Esophagus muscularis mucosa (tissue), 4 donors: ENCODE measurements at regions not wholly inside any gene's neighbourhood (a gene's known extent, or its start where the extent isn't known, plus 50 kb on each side); places are given as distances from the start of the nearest gene placed in this dataset.

Experiments used
- DNase-seq: peaks from one replicate; pipeline ENCODE4 v3.0.0-alpha.2; 2017; ENCODE audit errors: extremely low spot score
- H3K27ac ChIP-seq, 4 donors: fragments of 200-600 bp; sonication (generic); replicated peaks in 1 of 4; 1 replicate in 3 of 4; 2 replicates in 1 of 4; pipeline ENCODE4 v1.5.1; 2016 to 2019; ENCODE audit warnings: mild to moderate bottlenecking in 1 of 4
- H3K27me3 ChIP-seq, 4 donors: fragments of 200-600 bp; sonication (generic); one replicate each; pipeline versions ENCODE4 v1.5.1 to v1.6.0; 2016 to 2019
- H3K36me3 ChIP-seq, 4 donors: fragments of 200-600 bp; sonication (generic); one replicate each; pipeline ENCODE4 v1.5.1; 2016 to 2019
- H3K4me1 ChIP-seq, 4 donors: fragments of 200-600 bp; sonication (generic); one replicate each; pipeline ENCODE4 v1.5.1; 2016 to 2019
- H3K4me3 ChIP-seq, 4 donors: fragments of 200-600 bp; sonication (generic); 1 replicate in 2 of 4; 2 replicates in 2 of 4; pipeline ENCODE4 v1.5.1; 2016 to 2019; ENCODE audit warnings: mild to moderate bottlenecking in 4 of 4, moderate library complexity in 1 of 4
- H3K9me3 ChIP-seq, 4 donors: fragments of 200-600 bp; sonication (generic); 1 replicate in 3 of 4; 2 replicates in 1 of 4; pipeline ENCODE4 v1.5.1; 2016 to 2019
- EP300 ChIP-seq: sonication (generic); formaldehyde crosslinking; IDR thresholded peaks from one replicate; pipeline ENCODE4 v1.6.1; 2017; ENCODE audit warnings: antibody characterized with exemption
- POLR2A ChIP-seq: fragments of 450-650 bp; IDR thresholded peaks from one replicate; pipeline ENCODE4 v1.6.1; 2017; ENCODE audit warnings: antibody characterized with exemption, moderate library complexity, mild to moderate bottlenecking, low read depth
- POLR2AphosphoS5 ChIP-seq, 2 donors: sonication (generic); formaldehyde crosslinking; IDR thresholded peaks; one replicate each; pipeline ENCODE4 v1.6.1; 2017; ENCODE audit warnings: antibody characterized with exemption in 2 of 2
- WGBS: methylation state at CpG from one replicate; pipeline ENCODE4 v1.1.5; 2018; 5-methylcytosine and 5-hydroxymethylcytosine counted together
- intact Hi-C: fragments of 100-400 bp; cut with DNase I; formaldehyde crosslinking; loops from one replicate; pipeline ENCODE4 v1.15.1; 2023
- TF ChIP-seq, protein P1 (sequence below), 3 experiments: fragments of 200-600 bp in 2 of 3; fragments of 450-650 bp in 1 of 3; sonication (generic) in 2 of 3; IDR thresholded peaks; one replicate each; pipeline ENCODE4 v1.5.1; 2017 to 2019; ENCODE audit warnings: antibody characterized with exemption in 3 of 3, mild to moderate bottlenecking in 2 of 3, moderate library complexity in 1 of 3

DNA sequence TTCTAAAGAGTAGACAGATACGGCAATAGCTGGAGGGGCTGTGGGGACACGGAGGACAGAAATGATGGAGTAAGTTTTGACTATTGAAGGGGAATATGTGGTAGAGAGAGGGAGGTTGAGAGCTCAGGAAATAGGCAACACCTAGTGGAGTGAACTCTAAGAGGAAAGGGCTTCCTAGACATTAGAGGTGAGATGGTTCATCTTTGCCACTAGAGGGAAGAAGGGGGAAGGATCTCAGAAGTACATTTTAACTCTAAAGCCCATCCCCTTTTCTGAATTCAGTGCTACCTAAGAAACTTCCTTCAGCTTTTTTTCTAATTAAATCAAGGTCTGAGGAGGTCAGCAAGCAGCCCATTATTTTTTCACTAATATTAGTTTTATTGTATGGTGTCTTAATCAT is 689.4 kb upstream of the MAP3K7 start:
- DNase-seq = no peak
- no peak for TF ChIP-seq POLR2A
- no peak for TF ChIP-seq EP300
- TF ChIP-seq POLR2AphosphoS5 (IDR thresholded peaks at IDR 0.05) = no peak
- TF ChIP-seq, protein P1, sequence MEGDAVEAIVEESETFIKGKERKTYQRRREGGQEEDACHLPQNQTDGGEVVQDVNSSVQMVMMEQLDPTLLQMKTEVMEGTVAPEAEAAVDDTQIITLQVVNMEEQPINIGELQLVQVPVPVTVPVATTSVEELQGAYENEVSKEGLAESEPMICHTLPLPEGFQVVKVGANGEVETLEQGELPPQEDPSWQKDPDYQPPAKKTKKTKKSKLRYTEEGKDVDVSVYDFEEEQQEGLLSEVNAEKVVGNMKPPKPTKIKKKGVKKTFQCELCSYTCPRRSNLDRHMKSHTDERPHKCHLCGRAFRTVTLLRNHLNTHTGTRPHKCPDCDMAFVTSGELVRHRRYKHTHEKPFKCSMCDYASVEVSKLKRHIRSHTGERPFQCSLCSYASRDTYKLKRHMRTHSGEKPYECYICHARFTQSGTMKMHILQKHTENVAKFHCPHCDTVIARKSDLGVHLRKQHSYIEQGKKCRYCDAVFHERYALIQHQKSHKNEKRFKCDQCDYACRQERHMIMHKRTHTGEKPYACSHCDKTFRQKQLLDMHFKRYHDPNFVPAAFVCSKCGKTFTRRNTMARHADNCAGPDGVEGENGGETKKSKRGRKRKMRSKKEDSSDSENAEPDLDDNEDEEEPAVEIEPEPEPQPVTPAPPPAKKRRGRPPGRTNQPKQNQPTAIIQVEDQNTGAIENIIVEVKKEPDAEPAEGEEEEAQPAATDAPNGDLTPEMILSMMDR (IDR thresholded peaks at IDR 0.05) = no peak
- Histone ChIP-seq H3K9me3 (no peaks in the 10 kb centered on the region), H3K4me1 (no peaks in the 10 kb centered on the region), H3K27me3 (no peaks in the 10 kb centered on the region), H3K36me3 (no peaks in the 10 kb centered on the region), H3K4me3 (no peak overlapping the region), H3K27ac (no peak overlapping the region)
- intact Hi-C loops = no loop called here
- 61% methylated on average over 2 of the region's 2 CpGs for WGBS

DNA sequence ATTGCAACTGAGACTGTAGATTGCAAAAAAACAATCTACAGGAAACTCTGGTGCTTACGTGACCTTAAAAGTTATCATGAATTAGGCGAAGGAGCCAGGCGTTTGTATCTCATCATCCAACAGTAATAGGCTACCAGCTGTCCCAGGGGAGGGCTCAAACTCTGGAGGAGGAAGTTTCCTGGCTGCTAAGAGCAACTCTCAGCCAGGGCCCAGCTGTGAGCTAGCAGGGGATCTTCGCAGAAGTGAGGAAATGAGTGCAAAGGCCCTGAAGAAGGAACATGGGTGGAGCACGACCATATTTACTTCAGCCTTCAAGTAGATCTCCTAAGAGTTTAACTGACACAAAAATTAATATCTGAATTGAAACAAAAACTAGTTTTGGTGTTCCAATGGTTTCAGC is 686.9 kb upstream of the MAP3K7 start:
- no peak for DNase-seq
- TF ChIP-seq EP300 (no peak), POLR2A (no peak), POLR2AphosphoS5 (IDR thresholded peaks at IDR 0.05) (no peak)
- TF ChIP-seq, protein P1 (IDR thresholded peaks at IDR 0.05) = no peak
- 61% methylated on average over 5 of the region's 5 CpGs for WGBS
- H3K36me3 ChIP-seq = no peaks in the 10 kb centered on the region
- H3K27me3 ChIP-seq = no peaks in the 10 kb centered on the region
- intact Hi-C loops = no loop called here
- H3K9me3 ChIP-seq = no peaks in the 10 kb centered on the region
- no peak overlapping the region for H3K27ac ChIP-seq
- no peak overlapping the region for H3K4me3 ChIP-seq
- no peaks in the 10 kb centered on the region for H3K4me1 ChIP-seq

DNA sequence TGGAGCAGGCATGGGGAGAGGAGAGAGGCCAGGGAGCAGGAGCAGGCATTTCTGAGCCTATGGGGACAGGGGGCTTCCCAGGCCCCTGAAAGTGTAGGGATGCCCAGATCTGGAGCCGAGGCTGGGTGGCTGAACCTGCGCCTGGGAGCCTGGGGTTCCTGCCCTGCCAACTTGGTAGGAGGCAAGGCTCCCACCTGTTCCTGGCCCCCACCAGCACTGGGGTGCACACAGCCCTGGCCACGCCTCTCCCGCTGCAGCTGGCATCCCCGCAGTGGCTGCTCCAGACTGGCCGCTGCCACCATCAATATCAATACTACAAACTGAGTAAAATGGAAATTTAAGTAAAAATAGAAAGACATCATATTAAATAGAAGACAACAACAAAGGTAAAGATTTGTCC is 684.9 kb upstream of the MAP3K7 start:
- WGBS = 96% methylated on average over 4 of the region's 6 CpGs
- Histone ChIP-seq H3K9me3 (no peaks in the 10 kb centered on the region), H3K4me3 (no peak overlapping the region), H3K36me3 (no peaks in the 10 kb centered on the region), H3K27me3 (no peaks in the 10 kb centered on the region), H3K4me1 (no peaks in the 10 kb centered on the region), H3K27ac (no peak overlapping the region)
- DNase-seq = no peak
- intact Hi-C loops = no loop called here
- TF ChIP-seq POLR2AphosphoS5 (IDR thresholded peaks at IDR 0.05) (no peak), POLR2A (no peak), EP300 (no peak)
- TF ChIP-seq, protein P1 (IDR thresholded peaks at IDR 0.05) = no peak

DNA sequence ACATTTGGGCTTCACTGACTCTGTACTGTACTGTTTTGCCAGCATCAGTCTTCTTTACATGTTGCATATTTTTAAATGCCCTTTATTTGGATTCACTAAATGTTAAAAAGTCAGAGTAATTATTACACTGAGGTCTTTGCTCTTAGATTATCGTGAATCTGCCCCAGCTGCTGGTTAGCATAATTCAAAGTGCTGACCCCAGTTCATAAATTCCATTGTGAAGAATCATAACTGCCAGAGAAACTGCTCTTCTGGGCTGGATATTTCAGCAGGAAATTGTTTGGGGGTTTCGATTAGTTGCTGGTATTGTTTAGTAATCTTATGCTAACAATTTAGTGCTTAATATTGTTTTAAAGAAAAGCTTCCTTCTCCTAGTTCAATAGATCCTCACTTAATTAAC is 682.1 kb upstream of the MAP3K7 start:
- no peak for DNase-seq
- H3K4me1 ChIP-seq = no peaks in the 10 kb centered on the region
- intact Hi-C loops = no loop called here
- H3K9me3 ChIP-seq = no peaks in the 10 kb centered on the region
- no peaks in the 10 kb centered on the region for H3K36me3 ChIP-seq
- TF ChIP-seq POLR2AphosphoS5 (IDR thresholded peaks at IDR 0.05) = no peak
- no peak for TF ChIP-seq POLR2A
- TF ChIP-seq, protein P1 (IDR thresholded peaks at IDR 0.05) = no peak
- no peak for TF ChIP-seq EP300
- no peak overlapping the region for H3K27ac ChIP-seq
- 51% methylated on average over 2 of the region's 2 CpGs for whole genome bisulfite sequencing
- H3K27me3 ChIP-seq = no peaks in the 10 kb centered on the region
- H3K4me3 ChIP-seq = no peak overlapping the region

DNA sequence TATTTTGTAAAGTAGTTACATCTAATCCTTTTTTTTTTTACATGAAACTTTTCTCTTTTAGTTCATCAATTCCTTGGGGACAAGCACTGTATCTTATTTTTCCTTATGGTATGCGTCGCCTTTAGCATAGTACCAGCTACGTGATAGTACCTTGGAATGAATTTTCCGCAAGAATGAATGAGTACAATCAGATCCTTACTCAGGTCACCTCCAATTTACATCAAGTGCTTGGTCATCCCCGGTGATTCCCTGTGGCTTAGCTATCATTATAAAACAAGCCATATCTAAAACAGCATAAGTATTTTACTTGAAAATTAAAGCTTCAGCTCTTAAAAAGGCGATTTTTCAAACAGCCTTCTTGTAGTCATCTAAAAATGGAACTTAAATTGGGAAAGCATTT is 680.4 kb upstream of the MAP3K7 start:
- WGBS = 79% methylated on average over 6 of the region's 6 CpGs
- Histone ChIP-seq H3K4me1 (no peaks in the 10 kb centered on the region), H3K4me3 (no peak overlapping the region), H3K9me3 (no peaks in the 10 kb centered on the region), H3K27ac (no peak overlapping the region), H3K36me3 (no peaks in the 10 kb centered on the region), H3K27me3 (no peaks in the 10 kb centered on the region)
- TF ChIP-seq, protein P1 (IDR thresholded peaks at IDR 0.05) = no peak
- TF ChIP-seq POLR2AphosphoS5 (IDR thresholded peaks at IDR 0.05) (no peak), EP300 (no peak), POLR2A (no peak)
- no peak for DNase-seq
- intact Hi-C loops = no loop called here
